ENCODE measurements at regions not wholly inside any gene's neighbourhood (a gene's known extent, or its start where the extent isn't known, plus 50 kb on each side); places are given as distances from the start of the nearest gene placed in this dataset.
"Not testable (repeated sequence)": the region's sequence is repeated elsewhere in the genome, so short reads cannot be mapped to it uniquely, and the experiment has no call there.

GRCh38 chr2:118604811-118605210 is 242.6 kb downstream of the EN1 start:
- FAIRE-seq = no peak

GRCh38 chr2:118604371-118604770 is 243.1 kb downstream of the EN1 start:
- no peak for FAIRE-seq

- no peak for FAIRE-seq
Observed at GRCh38 chr2:118599141-118599540, 248.3 kb downstream of the EN1 start.

- no peak for FAIRE-seq
Observed at GRCh38 chr2:118596620-118597019, 250.8 kb downstream of the EN1 start.

GRCh38 chr2:118593257-118593656 is 254.2 kb downstream of the EN1 start:
- FAIRE-seq = no peak

GRCh38 chr2:118591223-118591622 is 256.2 kb downstream of the EN1 start:
- no peak for FAIRE-seq

- FAIRE-seq = no peak
Observed at GRCh38 chr2:118589721-118590120, 257.7 kb downstream of the EN1 start.

- FAIRE-seq = no peak
Observed at GRCh38 chr2:118588850-118589249, 258.6 kb downstream of the EN1 start.

- FAIRE-seq = no peak
Observed at GRCh38 chr2:118586312-118586711, 261.1 kb downstream of the EN1 start.

- no peak for FAIRE-seq
Observed at GRCh38 chr2:118584877-118585276, 262.6 kb downstream of the EN1 start.

- FAIRE-seq = no peak
Observed at GRCh38 chr2:118584062-118584749, 263.2 kb downstream of the EN1 start.

GRCh38 chr2:118582058-118582457 is 265.4 kb downstream of the EN1 start:
- no peak for FAIRE-seq

- FAIRE-seq = no peak
Observed at GRCh38 chr2:118580651-118581050, 266.8 kb downstream of the EN1 start.

GRCh38 chr2:118580107-118580506 is 267.3 kb downstream of the EN1 start:
- no peak for FAIRE-seq

- FAIRE-seq = no peak
Observed at GRCh38 chr2:118577202-118577601, 270.2 kb downstream of the EN1 start.

GRCh38 chr2:118576109-118576855 is 271.2 kb downstream of the EN1 start:
- no peak for FAIRE-seq

- not testable (repeated sequence) for FAIRE-seq
Observed at GRCh38 chr2:118572380-118572779, 275.1 kb downstream of the EN1 start.

- no peak for FAIRE-seq
Observed at GRCh38 chr2:118569876-118570535, 277.4 kb downstream of the EN1 start.

- no peak for FAIRE-seq
Observed at GRCh38 chr2:118568700-118569099, 278.7 kb downstream of the EN1 start.

GRCh38 chr2:118565786-118566540 is 281.5 kb downstream of the EN1 start:
- FAIRE-seq = no peak

- FAIRE-seq = no peak
Observed at GRCh38 chr2:118565301-118565700, 282.1 kb downstream of the EN1 start.

- no peak for FAIRE-seq
Observed at GRCh38 chr2:118562144-118562543, 285.3 kb downstream of the EN1 start.

- FAIRE-seq = no peak
Observed at GRCh38 chr2:118558846-118559245, 288.6 kb downstream of the EN1 start.
